G401.6 (cell line): ENCODE measurements at regions not wholly inside any gene's neighbourhood (a gene's known extent, or its start where the extent isn't known, plus 50 kb on each side); places are given as distances from the start of the nearest gene placed in this dataset.

Experiments
- FAIRE-seq: peaks from 2 replicates; lab custom pipeline; 2012; peaks lifted over from hg19 to GRCh38; lab: Jason Lieb, UNC

GRCh38 chr5:174376726-174377373 is 331.3 kb downstream of the NSG2 start:
- no peak for FAIRE-seq

- FAIRE-seq: no peak
Observed at GRCh38 chr5:174378121-174378874, 332.8 kb downstream of the NSG2 start.

GRCh38 chr5:174380311-174380710 is 334.8 kb downstream of the NSG2 start:
- no peak for FAIRE-seq

GRCh38 chr5:174381241-174381640 is 335.7 kb downstream of the NSG2 start:
- FAIRE-seq: no peak

GRCh38 chr5:174383210-174384167 is 338.0 kb downstream of the NSG2 start:
- no peak for FAIRE-seq

GRCh38 chr5:174384509-174384947 is 339.0 kb downstream of the NSG2 start:
- FAIRE-seq: no peak

- FAIRE-seq: no peak
Observed at GRCh38 chr5:174386306-174386705, 338.1 kb upstream of the MSX2 start.

- FAIRE-seq: no peak
Observed at GRCh38 chr5:174386846-174387245, 337.5 kb upstream of the MSX2 start.

- FAIRE-seq: no peak
Observed at GRCh38 chr5:174387448-174387847, 336.9 kb upstream of the MSX2 start.

GRCh38 chr5:174392892-174393291 is 331.5 kb upstream of the MSX2 start:
- FAIRE-seq: no peak

- no peak for FAIRE-seq
Observed at GRCh38 chr5:174396541-174396940, 327.8 kb upstream of the MSX2 start.

GRCh38 chr5:174397206-174397605 is 327.2 kb upstream of the MSX2 start:
- FAIRE-seq: no peak

- no peak for FAIRE-seq
Observed at GRCh38 chr5:174398171-174398570, 326.2 kb upstream of the MSX2 start.

GRCh38 chr5:174399411-174399810 is 325.0 kb upstream of the MSX2 start:
- FAIRE-seq: no peak

GRCh38 chr5:174400461-174400860 is 323.9 kb upstream of the MSX2 start:
- no peak for FAIRE-seq

- no peak for FAIRE-seq
Observed at GRCh38 chr5:174401793-174402192, 322.6 kb upstream of the MSX2 start.

- no peak for FAIRE-seq
Observed at GRCh38 chr5:174402222-174402812, 322.1 kb upstream of the MSX2 start.

- FAIRE-seq: no peak
Observed at GRCh38 chr5:174404848-174405247, 319.5 kb upstream of the MSX2 start.

- no peak for FAIRE-seq
Observed at GRCh38 chr5:174409070-174409469, 315.3 kb upstream of the MSX2 start.

GRCh38 chr5:174409971-174410370 is 314.4 kb upstream of the MSX2 start:
- no peak for FAIRE-seq

- no peak for FAIRE-seq
Observed at GRCh38 chr5:174410716-174411478, 313.5 kb upstream of the MSX2 start.

- FAIRE-seq: no peak
Observed at GRCh38 chr5:174411479-174411819, 312.9 kb upstream of the MSX2 start.
